ENCODE measurements at regions not wholly inside any gene's neighbourhood (a gene's known extent, or its start where the extent isn't known, plus 50 kb on each side); places are given as distances from the start of the nearest gene placed in this dataset.
"Not testable (repeated sequence)": the region's sequence is repeated elsewhere in the genome, so short reads cannot be mapped to it uniquely, and the experiment has no call there.

- TF ChIP-seq CTCF, POLR2A (IDR thresholded peaks at IDR 0.05): not testable (repeated sequence)
Measured at GRCh38 chr10:46691397-46691796, 112.5 kb downstream of the SYT15 start.
